Left lung (tissue), 4 donors: ENCODE measurements at regions not wholly inside any gene's neighbourhood (a gene's known extent, or its start where the extent isn't known, plus 50 kb on each side); places are given as distances from the start of the nearest gene placed in this dataset.

ENCODE experiments used
- ATAC-seq: fragments of 200-7000 bp; cut with Tn5 transposase; one replicate; pipeline ENCODE4 v1.9.1; 2020; ENCODE audit warnings: moderate library complexity
- DNase-seq, 4 donors: peaks; one replicate each; pipeline ENCODE4 v3.0.0-alpha.2; 2013 to 2020
- H3K27ac ChIP-seq, 2 donors: fragments of 200-600 bp; sonication (generic) in 1 of 2; one replicate each; pipeline versions ENCODE4 v1.5.0 to v1.8.0; 2020 to 2021
- H3K27me3 ChIP-seq, 2 donors: fragments of 200-600 bp; sonication (generic) in 1 of 2; one replicate each; pipeline versions ENCODE4 v1.5.0 to v1.8.0; 2020 to 2021
- H3K36me3 ChIP-seq, 2 donors: fragments of 200-600 bp; sonication (generic) in 1 of 2; one replicate each; pipeline versions ENCODE4 v1.5.0 to v1.8.0; 2020 to 2021
- H3K4me1 ChIP-seq, 2 donors: fragments of 200-600 bp; one replicate each; pipeline ENCODE4 v1.8.0; 2021
- H3K4me3 ChIP-seq, 2 donors: fragments of 200-600 bp; sonication (generic) in 1 of 2; one replicate each; pipeline versions ENCODE4 v1.5.0 to v1.8.0; 2020 to 2021; ENCODE audit warnings: mild to moderate bottlenecking in 1 of 2
- H3K9me3 ChIP-seq, 2 donors: fragments of 200-600 bp; sonication (generic) in 1 of 2; one replicate each; pipeline versions ENCODE4 v1.5.0 to v1.8.0; 2020 to 2021
- intact Hi-C, 2 donors: fragments of 100-400 bp; cut with DNase I; formaldehyde crosslinking; loops; one replicate each; pipeline versions ENCODE4 v1.11.2 to v1.14.2; 2022
- TF ChIP-seq, protein P1 (sequence below), 2 donors: fragments of 200-600 bp; sonication (generic) in 1 of 2; IDR thresholded peaks; one replicate each; pipeline versions ENCODE4 v1.5.0 to v1.8.0; 2021; ENCODE audit warnings: antibody characterized with exemption in 2 of 2
- donor health status: DM: no; HTN: yes; CAD: no.
- donor health status: DM: no; HTN: no; CAD: no.

DNA sequence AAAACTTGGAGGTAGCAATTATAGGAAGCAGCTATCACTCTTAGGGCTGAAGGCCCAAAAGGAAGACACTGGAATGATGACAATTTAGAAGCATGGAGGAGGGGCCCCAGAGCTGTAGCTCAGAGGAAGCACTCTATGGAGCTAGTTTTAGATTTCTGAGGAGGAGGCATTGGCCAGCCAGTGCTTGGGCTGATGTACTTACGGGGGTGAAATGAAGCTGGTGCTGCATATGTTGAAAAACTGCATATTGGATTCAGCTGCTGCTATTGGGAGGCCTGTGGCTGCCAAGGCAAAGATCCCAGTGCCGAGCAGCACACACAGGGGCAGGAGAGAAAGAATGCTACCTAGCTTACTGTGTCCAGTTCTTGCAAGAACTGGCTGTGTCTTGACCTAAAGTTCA is 53.9 kb upstream of the HMHB1 start:
- Histone ChIP-seq H3K36me3 (no peaks in the 10 kb centered on the region), H3K4me3 (no peak overlapping the region), H3K27me3 (no peaks in the 10 kb centered on the region), H3K27ac (no peak overlapping the region), H3K4me1 (no peaks in the 10 kb centered on the region), H3K9me3 (no peaks in the 10 kb centered on the region)
- intact Hi-C loops, result no loop called here
- DNase-seq (no peak), ATAC-seq (no peak)
- TF ChIP-seq, protein P1, sequence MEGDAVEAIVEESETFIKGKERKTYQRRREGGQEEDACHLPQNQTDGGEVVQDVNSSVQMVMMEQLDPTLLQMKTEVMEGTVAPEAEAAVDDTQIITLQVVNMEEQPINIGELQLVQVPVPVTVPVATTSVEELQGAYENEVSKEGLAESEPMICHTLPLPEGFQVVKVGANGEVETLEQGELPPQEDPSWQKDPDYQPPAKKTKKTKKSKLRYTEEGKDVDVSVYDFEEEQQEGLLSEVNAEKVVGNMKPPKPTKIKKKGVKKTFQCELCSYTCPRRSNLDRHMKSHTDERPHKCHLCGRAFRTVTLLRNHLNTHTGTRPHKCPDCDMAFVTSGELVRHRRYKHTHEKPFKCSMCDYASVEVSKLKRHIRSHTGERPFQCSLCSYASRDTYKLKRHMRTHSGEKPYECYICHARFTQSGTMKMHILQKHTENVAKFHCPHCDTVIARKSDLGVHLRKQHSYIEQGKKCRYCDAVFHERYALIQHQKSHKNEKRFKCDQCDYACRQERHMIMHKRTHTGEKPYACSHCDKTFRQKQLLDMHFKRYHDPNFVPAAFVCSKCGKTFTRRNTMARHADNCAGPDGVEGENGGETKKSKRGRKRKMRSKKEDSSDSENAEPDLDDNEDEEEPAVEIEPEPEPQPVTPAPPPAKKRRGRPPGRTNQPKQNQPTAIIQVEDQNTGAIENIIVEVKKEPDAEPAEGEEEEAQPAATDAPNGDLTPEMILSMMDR (IDR thresholded peaks at IDR 0.05), result no peak

DNA sequence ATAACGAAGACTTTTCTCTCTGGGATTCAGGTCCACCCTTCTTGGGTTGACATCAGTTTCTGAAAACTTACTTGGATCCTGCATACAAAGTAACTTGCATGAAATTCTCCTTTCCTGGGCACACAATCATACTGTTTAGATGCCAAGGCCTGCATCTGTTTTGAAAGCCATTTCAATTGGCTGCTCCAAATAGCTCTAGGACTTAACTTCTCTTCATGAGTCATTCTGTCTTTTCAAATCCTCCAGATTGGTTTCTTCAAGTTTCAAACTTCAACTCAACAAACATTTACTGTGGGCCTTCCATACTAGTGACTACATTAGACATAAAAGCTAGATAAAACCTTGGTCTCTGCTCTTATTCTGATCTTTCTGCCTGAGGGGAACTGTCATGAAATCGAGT is 54.8 kb upstream of the HMHB1 start:
- DNase-seq (no peak), ATAC-seq (no peak)
- no peak overlapping the region for H3K27ac ChIP-seq
- no peaks in the 10 kb centered on the region for H3K4me1 ChIP-seq
- H3K36me3 ChIP-seq, result no peaks in the 10 kb centered on the region
- no peaks in the 10 kb centered on the region for H3K27me3 ChIP-seq
- TF ChIP-seq, protein P1 (IDR thresholded peaks at IDR 0.05), result no peak
- intact Hi-C loops, result no loop called here
- H3K9me3 ChIP-seq, result no peaks in the 10 kb centered on the region
- H3K4me3 ChIP-seq, result no peak overlapping the region

DNA sequence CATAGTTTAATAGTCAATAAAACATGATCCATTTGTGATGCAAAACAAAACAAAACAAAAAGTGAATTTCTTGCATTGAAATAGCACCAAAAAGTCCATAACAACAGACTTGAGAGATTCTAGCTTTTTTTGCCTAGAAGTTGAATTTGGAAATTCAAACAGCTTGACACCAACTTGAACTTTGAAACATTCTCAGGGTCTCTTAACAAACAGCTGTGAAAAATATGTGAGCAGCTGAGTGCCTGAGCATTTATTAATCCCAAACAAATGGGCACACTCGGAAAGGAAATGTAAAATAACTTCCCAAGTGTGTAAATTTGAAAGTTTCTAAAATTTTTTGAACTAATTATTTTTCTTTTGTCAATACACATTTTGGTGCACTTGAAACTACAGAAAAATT is 56.0 kb upstream of the HMHB1 start:
- H3K9me3 ChIP-seq, result no peaks in the 10 kb centered on the region
- TF ChIP-seq, protein P1 (IDR thresholded peaks at IDR 0.05), result no peak
- H3K4me1 ChIP-seq, result no peaks in the 10 kb centered on the region
- no peaks in the 10 kb centered on the region for H3K27me3 ChIP-seq
- no peaks in the 10 kb centered on the region for H3K36me3 ChIP-seq
- no peak overlapping the region for H3K27ac ChIP-seq
- H3K4me3 ChIP-seq, result no peak overlapping the region
- intact Hi-C loops, result no loop called here
- ATAC-seq, result no peak
- DNase-seq, result no peak

DNA sequence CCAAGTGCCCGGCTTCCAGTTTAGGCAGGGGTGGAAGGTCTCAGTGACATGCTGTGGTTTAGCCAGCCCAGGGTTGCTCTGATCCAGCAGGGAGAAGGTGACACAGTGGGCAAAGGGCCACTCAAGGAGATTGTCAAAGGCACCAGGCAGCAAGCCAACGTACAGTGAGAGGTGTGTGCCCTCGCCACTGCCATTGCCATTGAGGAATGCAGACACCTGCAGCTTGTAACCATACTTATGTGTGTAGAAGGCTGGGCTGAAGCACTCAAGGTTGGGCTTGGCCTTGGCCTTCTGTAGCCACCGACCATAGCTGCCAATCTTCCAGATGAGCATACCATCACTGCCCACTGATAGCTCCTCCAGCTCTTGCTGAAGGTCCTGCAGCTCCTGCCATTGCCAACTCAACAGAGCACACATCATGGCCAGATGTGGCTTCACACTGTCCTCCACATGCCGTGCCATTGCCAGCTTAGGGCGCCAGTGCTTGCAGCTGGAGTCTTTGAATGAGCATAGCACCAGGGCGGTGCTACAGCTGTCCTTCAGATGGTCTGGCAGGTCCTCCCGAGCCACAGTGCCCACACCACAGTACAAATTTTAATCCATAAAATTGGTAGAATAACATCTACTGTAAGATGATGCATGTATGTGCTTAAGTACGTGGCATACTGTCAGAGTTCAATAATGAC is 59.7 kb upstream of the HMHB1 start:
- no peaks in the 10 kb centered on the region for H3K9me3 ChIP-seq
- intact Hi-C loops, result no loop called here
- H3K4me3 ChIP-seq, result no peak overlapping the region
- TF ChIP-seq, protein P1 (IDR thresholded peaks at IDR 0.05), result no peak
- no peaks in the 10 kb centered on the region for H3K36me3 ChIP-seq
- no peaks in the 10 kb centered on the region for H3K4me1 ChIP-seq
- DNase-seq (peak in 2 of 4 donors; percentile 32 to 65), ATAC-seq (peak; percentile 92)
- no peak overlapping the region for H3K27ac ChIP-seq
- H3K27me3 ChIP-seq, result no peaks in the 10 kb centered on the region

DNA sequence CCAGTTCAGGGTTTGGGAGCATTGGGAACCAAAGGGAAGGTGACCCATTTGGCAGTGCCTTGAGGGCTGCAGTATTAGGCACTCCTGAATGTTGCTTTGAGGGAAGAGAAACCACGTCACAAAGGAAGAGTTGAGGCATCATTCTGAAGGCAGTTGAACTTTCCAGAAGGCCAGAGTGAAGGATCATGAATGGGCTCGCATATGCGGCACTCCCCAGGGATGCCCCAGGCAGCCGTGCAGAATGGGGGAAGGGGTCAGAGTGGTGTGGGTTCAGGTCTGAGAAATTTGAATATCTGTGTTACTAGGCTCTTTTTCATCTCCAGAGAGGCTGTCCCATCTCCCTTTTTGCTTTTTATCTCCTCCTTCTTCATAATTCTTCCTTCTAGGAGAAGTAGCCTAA is 60.6 kb upstream of the HMHB1 start:
- Histone ChIP-seq H3K4me3 (no peak overlapping the region), H3K27me3 (no peaks in the 10 kb centered on the region), H3K36me3 (no peaks in the 10 kb centered on the region), H3K4me1 (no peaks in the 10 kb centered on the region), H3K9me3 (no peaks in the 10 kb centered on the region), H3K27ac (no peak overlapping the region)
- ATAC-seq, result no peak
- DNase-seq, result no peak
- intact Hi-C loops, result no loop called here
- TF ChIP-seq, protein P1 (IDR thresholded peaks at IDR 0.05), result no peak
